ENCODE measurements at regions not wholly inside any gene's neighbourhood (a gene's known extent, or its start where the extent isn't known, plus 50 kb on each side); places are given as distances from the start of the nearest gene placed in this dataset.

DNA sequence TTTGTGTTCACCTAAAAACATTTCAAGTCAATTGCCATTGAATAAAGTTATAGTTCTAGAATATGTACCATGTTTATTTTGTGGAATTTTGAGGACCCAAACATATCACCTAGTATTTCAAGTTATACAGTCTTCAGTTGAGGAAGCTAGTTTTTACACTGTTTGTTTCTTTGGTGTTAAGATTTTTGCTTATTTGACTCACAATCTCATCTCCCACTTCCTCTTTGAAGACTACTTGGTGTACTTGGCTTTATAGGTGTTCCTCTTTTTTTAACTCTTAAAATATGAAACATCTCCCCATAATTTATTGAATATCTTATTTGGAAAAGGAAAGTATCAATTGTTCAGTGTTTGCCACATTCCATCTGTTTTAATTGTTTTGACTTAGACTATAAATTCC, 675.4 kb downstream of the RAPGEF2 start:
- H3K27ac ChIP-seq = no peak overlapping the region
- no peak for ATAC-seq
- H3K4me3 ChIP-seq = no peak overlapping the region
- H3K4me2 ChIP-seq = no peak overlapping the region
- no peaks in the 10 kb centered on the region for H3K9me3 ChIP-seq
- no peak for FAIRE-seq
- no peaks in the 10 kb centered on the region for H3K4me1 ChIP-seq
- CTCF ChIA-PET = no interaction called here
- TF ChIP-seq, protein P1, sequence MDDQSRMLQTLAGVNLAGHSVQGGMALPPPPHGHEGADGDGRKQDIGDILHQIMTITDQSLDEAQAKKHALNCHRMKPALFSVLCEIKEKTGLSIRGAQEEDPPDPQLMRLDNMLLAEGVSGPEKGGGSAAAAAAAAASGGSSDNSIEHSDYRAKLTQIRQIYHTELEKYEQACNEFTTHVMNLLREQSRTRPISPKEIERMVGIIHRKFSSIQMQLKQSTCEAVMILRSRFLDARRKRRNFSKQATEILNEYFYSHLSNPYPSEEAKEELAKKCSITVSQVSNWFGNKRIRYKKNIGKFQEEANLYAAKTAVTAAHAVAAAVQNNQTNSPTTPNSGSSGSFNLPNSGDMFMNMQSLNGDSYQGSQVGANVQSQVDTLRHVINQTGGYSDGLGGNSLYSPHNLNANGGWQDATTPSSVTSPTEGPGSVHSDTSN (IDR thresholded peaks at IDR 0.05) = no peak
- TF ChIP-seq HEYL (CRISPR knock-in tag; IDR thresholded peaks at IDR 0.05) (no peak), ZNF302 (CRISPR knock-in tag; IDR thresholded peaks at IDR 0.05) (no peak), TFCP2L1 (CRISPR knock-in tag; IDR thresholded peaks at IDR 0.05) (no peak)
- TF ChIP-seq, protein P2, sequence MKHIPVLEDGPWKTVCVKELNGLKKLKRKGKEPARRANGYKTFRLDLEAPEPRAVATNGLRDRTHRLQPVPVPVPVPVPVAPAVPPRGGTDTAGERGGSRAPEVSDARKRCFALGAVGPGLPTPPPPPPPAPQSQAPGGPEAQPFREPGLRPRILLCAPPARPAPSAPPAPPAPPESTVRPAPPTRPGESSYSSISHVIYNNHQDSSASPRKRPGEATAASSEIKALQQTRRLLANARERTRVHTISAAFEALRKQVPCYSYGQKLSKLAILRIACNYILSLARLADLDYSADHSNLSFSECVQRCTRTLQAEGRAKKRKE (CRISPR knock-in tag; IDR thresholded peaks at IDR 0.05; ENCODE audit: low read depth) = no peak
- POLR2A ChIA-PET = no interaction called here
- DNase-seq (ENCODE audit: low read depth in 1 of 2, low spot score in 1 of 2) = no peak

DNA sequence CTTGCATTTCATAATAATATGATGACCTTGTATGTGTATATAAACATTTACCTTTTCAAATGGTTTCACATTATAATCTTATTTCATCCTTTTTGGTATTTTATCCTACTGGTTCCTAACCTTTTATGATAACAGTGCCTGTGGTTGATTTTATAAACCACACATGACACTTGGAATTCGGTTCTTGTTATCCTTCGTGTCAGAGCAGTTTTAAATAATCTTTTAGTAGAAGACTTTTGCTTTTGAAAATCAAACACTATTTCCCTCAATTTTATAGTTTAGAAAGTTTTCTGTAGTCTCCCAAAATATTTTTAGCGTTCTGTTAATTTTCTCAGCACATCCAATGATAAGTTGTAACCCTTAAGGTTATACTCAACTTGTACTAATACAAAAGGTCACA, 676.8 kb downstream of the RAPGEF2 start:
- Histone ChIP-seq H3K4me2 (no peak overlapping the region), H3K27ac (no peak overlapping the region), H3K4me1 (no peaks in the 10 kb centered on the region), H3K9me3 (no peaks in the 10 kb centered on the region), H3K4me3 (no peak overlapping the region)
- POLR2A ChIA-PET = no interaction called here
- TF ChIP-seq, protein P2 (CRISPR knock-in tag; IDR thresholded peaks at IDR 0.05; ENCODE audit: low read depth) = no peak
- TF ChIP-seq MYC (IDR thresholded peaks at IDR 0.05; ENCODE audit: borderline replicate concordance, low read length) (no peak), ZFP36 (IDR thresholded peaks at IDR 0.05; ENCODE audit: borderline replicate concordance, partially characterized antibody) (no peak), CHD4 (IDR thresholded peaks at IDR 0.05; ENCODE audit: borderline replicate concordance) (no peak), TP53 (CRISPR knock-in tag; IDR thresholded peaks at IDR 0.05) (no peak), KDM1A (IDR thresholded peaks at IDR 0.05; ENCODE audit: low read depth) (no peak), SMC3 (IDR thresholded peaks at IDR 0.05) (no peak), HOXB5 (CRISPR knock-in tag; IDR thresholded peaks at IDR 0.05) (no peak)
- 32% methylated on average over 3 of the region's 3 CpGs for WGBS (ENCODE audit: missing lambda C conversion rate)
- no peak for DNase-seq (ENCODE audit: low read depth in 1 of 2, low spot score in 1 of 2)
- no peak for FAIRE-seq
- no peak for ATAC-seq
- CTCF ChIA-PET = no interaction called here

DNA sequence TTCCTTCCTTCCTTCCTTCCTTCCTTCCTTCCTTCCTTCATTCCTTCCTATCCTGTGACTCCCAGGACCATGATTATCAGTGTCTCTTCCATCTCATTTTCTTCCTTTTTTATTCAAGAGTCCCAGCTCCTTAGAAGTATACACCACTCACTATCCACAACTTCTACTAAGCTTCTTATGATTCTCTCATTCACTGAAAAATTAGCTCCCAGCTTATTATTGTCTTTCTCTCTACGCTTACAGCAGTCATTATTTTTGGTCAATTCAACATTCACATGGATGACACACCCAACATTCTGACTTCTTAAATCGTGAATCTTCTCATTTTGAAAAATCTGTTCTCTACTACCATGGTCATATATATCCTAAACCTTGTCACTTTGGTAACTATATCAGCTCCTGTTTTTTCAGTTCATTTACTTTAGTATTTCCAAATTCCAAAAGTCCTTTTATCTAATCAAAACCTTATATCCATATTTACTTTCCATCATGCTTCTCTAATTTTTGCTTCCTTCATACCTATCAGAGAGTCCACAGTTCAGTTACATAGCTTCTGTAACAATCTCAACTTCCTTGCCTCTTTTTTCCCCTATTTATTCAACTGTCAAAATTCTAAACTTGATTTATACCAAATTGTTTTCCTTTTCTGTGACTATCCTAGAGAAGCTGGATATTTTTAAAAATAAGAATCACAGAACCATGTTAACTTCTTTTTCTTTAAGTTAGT, 677.5 kb downstream of the RAPGEF2 start:
- CTCF ChIA-PET = no interaction called here

More for the DNA sequence above, 677.5 kb downstream of the RAPGEF2 start:
- H3K27ac ChIP-seq = no peak overlapping the region
- H3K4me3 ChIP-seq = no peak overlapping the region
- DNase-seq (ENCODE audit: low read depth in 1 of 2, low spot score in 1 of 2) = no peak
- H3K9me3 ChIP-seq = no peaks in the 10 kb centered on the region
- no peaks in the 10 kb centered on the region for H3K4me1 ChIP-seq
- 17% methylated on average over 2 of the region's 2 CpGs for WGBS (ENCODE audit: missing lambda C conversion rate)
- FAIRE-seq = no peak
- POLR2A ChIA-PET = no interaction called here
- ATAC-seq = no peak
- H3K4me2 ChIP-seq = no peak overlapping the region
- no peak for TF ChIP-seq NPAS2 (CRISPR knock-in tag; IDR thresholded peaks at IDR 0.05; ENCODE audit: borderline replicate concordance)
- TF ChIP-seq, protein P3, sequence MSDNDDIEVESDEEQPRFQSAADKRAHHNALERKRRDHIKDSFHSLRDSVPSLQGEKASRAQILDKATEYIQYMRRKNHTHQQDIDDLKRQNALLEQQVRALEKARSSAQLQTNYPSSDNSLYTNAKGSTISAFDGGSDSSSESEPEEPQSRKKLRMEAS (IDR thresholded peaks at IDR 0.05) = no peak
- no peak for TF ChIP-seq BHLHE40 (IDR thresholded peaks at IDR 0.05; ENCODE audit: low read depth, low read length)
- no peak for TF ChIP-seq ZSCAN20 (CRISPR knock-in tag; IDR thresholded peaks at IDR 0.05)
- no peak for TF ChIP-seq ESRRA (IDR thresholded peaks at IDR 0.05; ENCODE audit: borderline replicate concordance, low read length)
- no peak for TF ChIP-seq POLR2A (IDR thresholded peaks at IDR 0.05; ENCODE audit: low read length)
- TF ChIP-seq JUNB (IDR thresholded peaks at IDR 0.05) = no peak
- TF ChIP-seq, protein P4, sequence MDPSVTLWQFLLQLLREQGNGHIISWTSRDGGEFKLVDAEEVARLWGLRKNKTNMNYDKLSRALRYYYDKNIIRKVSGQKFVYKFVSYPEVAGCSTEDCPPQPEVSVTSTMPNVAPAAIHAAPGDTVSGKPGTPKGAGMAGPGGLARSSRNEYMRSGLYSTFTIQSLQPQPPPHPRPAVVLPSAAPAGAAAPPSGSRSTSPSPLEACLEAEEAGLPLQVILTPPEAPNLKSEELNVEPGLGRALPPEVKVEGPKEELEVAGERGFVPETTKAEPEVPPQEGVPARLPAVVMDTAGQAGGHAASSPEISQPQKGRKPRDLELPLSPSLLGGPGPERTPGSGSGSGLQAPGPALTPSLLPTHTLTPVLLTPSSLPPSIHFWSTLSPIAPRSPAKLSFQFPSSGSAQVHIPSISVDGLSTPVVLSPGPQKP (IDR thresholded peaks at IDR 0.05; ENCODE audit: low read depth, low read length) = no peak
